Osteocyte (in vitro differentiated cells): ENCODE measurements at regions not wholly inside any gene's neighbourhood (a gene's known extent, or its start where the extent isn't known, plus 50 kb on each side); places are given as distances from the start of the nearest gene placed in this dataset.

ENCODE experiments used
- DNase-seq: peaks from one replicate; pipeline ENCODE4 v3.0.0; 2021; ENCODE audit warnings: mixed read lengths; ENCODE audit not compliant: unreplicated experiment; ENCODE audit errors: extremely low spot score
- H3K27ac Mint-ChIP-seq: one replicate; pipeline ENCODE4 v1.8.0; 2021; ENCODE audit warnings: mild to moderate bottlenecking, mixed read lengths; ENCODE audit not compliant: unreplicated experiment
- H3K27me3 Mint-ChIP-seq: one replicate; pipeline ENCODE4 v1.8.0; 2021; ENCODE audit warnings: mixed read lengths; ENCODE audit not compliant: unreplicated experiment
- H3K36me3 Mint-ChIP-seq: one replicate; pipeline ENCODE4 v1.8.0; 2021; ENCODE audit warnings: mixed read lengths; ENCODE audit not compliant: unreplicated experiment
- H3K4me1 Mint-ChIP-seq: one replicate; pipeline ENCODE4 v1.8.0; 2021; ENCODE audit warnings: mixed read lengths; ENCODE audit not compliant: unreplicated experiment
- H3K4me3 Mint-ChIP-seq: one replicate; pipeline ENCODE4 v1.8.0; 2021; ENCODE audit warnings: mild to moderate bottlenecking, moderate library complexity, mixed read lengths; ENCODE audit not compliant: unreplicated experiment
- H3K9me3 Mint-ChIP-seq: one replicate; pipeline ENCODE4 v1.8.0; 2021; ENCODE audit warnings: mixed read lengths; ENCODE audit not compliant: unreplicated experiment
- TF ChIP-seq, protein P1 (sequence below): fragments of 200-600 bp; sonication (generic); IDR thresholded peaks from 2 replicates; pipeline ENCODE4 v1.5.0; 2021; ENCODE audit warnings: antibody characterized with exemption, mild to moderate bottlenecking, moderate library complexity

DNA sequence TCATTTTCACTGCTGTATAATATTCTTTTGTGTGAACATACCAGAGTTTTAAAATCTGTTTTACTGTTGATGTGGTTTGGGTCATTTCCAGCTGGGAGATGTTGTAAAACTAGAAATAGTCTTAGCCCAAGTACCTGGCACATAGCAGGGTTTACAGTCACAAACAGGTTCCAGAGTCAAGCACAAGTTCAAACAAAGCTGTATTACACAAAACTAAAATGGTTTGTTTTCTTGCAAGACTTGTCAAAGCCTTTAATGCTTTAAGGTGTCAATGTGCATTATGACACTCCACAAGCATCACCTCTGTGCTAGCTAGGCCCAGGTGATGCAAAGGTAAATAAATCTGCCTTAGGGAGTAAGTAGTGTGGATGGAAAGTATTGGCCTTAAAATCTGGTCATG is 379.1 kb downstream of the MN1 start:
- H3K27me3 Mint-ChIP-seq = no peaks in the 10 kb centered on the region
- peak overlapping the region; percentile 95 for H3K27ac Mint-ChIP-seq
- DNase-seq = no peak
- TF ChIP-seq, protein P1, sequence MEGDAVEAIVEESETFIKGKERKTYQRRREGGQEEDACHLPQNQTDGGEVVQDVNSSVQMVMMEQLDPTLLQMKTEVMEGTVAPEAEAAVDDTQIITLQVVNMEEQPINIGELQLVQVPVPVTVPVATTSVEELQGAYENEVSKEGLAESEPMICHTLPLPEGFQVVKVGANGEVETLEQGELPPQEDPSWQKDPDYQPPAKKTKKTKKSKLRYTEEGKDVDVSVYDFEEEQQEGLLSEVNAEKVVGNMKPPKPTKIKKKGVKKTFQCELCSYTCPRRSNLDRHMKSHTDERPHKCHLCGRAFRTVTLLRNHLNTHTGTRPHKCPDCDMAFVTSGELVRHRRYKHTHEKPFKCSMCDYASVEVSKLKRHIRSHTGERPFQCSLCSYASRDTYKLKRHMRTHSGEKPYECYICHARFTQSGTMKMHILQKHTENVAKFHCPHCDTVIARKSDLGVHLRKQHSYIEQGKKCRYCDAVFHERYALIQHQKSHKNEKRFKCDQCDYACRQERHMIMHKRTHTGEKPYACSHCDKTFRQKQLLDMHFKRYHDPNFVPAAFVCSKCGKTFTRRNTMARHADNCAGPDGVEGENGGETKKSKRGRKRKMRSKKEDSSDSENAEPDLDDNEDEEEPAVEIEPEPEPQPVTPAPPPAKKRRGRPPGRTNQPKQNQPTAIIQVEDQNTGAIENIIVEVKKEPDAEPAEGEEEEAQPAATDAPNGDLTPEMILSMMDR = no peak
- H3K9me3 Mint-ChIP-seq = peaks cover 12% of the 10 kb centered on the region
- H3K36me3 Mint-ChIP-seq = peaks cover under 1% of the 10 kb centered on the region
- H3K4me1 Mint-ChIP-seq = peaks cover 60% of the 10 kb centered on the region
- no peak overlapping the region for H3K4me3 Mint-ChIP-seq

DNA sequence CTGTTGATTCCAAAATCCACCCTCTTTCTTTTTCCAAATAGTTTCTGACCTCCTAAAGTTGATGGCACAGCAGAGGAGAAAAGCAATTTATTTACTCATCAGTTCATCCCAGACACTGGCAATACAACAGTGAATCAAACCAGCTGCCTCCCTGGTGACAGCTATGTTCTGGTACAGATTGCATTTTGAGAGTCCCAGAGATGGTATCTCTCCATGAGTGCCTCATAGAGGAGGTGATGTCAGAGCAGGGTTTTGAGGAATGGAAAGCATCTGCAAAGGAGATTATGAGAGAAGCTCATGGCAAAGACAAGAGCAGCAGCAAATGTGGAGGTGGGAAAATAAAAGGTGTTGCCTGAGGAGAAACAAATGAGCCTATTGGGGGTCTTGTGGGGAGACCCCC is 377.2 kb downstream of the MN1 start:
- Mint-ChIP-seq H3K4me1 (peaks cover 50% of the 10 kb centered on the region), H3K36me3 (peaks cover 6% of the 10 kb centered on the region), H3K27ac (no peak overlapping the region), H3K27me3 (no peaks in the 10 kb centered on the region), H3K4me3 (no peak overlapping the region), H3K9me3 (peaks cover 21% of the 10 kb centered on the region)
- no peak for DNase-seq
- TF ChIP-seq, protein P1 = no peak

DNA sequence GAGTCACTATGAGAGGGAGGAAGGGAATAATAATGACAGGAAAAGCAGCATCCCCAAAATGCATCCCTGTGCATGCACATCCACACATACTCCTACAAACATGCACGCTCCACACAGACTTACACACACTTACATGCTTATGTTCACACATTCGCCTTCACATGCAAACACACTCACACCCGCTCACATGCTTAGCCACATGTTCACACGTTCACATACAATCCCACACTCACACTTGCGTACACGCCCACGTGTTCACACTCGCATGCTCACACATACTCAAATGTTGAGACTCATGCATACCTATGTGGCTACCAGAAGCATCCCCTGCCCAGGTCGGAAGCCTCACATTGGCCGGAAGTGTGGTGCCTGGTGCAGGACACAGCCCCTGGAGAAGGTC is 372.1 kb downstream of the MN1 start:
- H3K27ac Mint-ChIP-seq = no peak overlapping the region
- H3K4me3 Mint-ChIP-seq = no peak overlapping the region

DNA sequence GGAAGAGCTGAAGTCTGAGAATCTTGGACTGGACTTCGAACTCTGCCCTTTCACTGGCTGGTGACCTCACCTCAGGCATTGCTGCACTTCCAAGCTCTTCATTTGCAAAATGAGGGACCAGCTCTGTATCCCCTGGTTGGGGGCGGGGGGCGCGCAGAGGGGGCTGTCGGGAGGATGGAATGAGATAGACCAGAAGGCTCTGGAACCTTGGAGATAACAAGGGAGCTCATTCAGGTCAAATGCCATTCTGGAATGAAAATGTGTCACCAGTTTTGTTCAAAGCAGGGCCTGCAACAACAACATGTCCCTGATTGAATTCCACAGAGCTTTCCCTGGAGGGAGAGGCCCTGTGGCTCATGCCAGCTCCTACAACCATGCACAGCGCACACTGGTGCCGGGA is 370.5 kb downstream of the MN1 start:
- H3K27me3 Mint-ChIP-seq = no peaks in the 10 kb centered on the region
- TF ChIP-seq, protein P1 = no peak
- H3K9me3 Mint-ChIP-seq = peaks cover 24% of the 10 kb centered on the region
- H3K4me1 Mint-ChIP-seq = peaks cover 36% of the 10 kb centered on the region
- no peak for DNase-seq
- no peak overlapping the region for H3K4me3 Mint-ChIP-seq
- H3K36me3 Mint-ChIP-seq = peaks cover 13% of the 10 kb centered on the region
- no peak overlapping the region for H3K27ac Mint-ChIP-seq

More for the DNA sequence above, 372.1 kb downstream of the MN1 start:
- DNase-seq = no peak
- H3K9me3 Mint-ChIP-seq = peaks cover 28% of the 10 kb centered on the region
- peaks cover 13% of the 10 kb centered on the region for H3K36me3 Mint-ChIP-seq
- no peaks in the 10 kb centered on the region for H3K27me3 Mint-ChIP-seq
- TF ChIP-seq, protein P1 = no peak
- peaks cover 23% of the 10 kb centered on the region for H3K4me1 Mint-ChIP-seq

DNA sequence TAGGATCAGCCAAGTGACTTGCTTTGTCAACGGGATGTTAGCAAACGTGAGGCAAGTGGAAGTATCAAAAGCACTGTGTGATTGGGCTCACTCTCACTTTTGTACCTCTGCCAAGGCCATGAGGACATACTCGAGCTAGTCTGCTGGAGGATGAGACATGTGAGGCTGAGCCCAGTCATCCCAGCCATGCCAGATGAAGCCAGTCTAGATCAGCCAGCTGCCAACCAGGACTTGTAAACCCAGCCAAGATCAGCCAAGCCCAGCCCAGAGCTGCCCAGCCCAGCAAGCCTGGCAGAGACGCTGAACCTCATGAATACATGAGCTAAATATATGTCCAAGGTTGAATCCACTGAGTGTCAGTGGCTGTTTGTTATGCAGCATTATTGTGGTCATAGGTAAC is 369.7 kb downstream of the MN1 start:
- Mint-ChIP-seq H3K36me3 (peaks cover 13% of the 10 kb centered on the region), H3K27ac (no peak overlapping the region), H3K9me3 (peaks cover 24% of the 10 kb centered on the region), H3K4me3 (no peak overlapping the region), H3K27me3 (no peaks in the 10 kb centered on the region), H3K4me1 (peaks cover 42% of the 10 kb centered on the region)
- TF ChIP-seq, protein P1 = no peak
- no peak for DNase-seq
